Testis (tissue), 2 donors: ENCODE measurements at regions not wholly inside any gene's neighbourhood (a gene's known extent, or its start where the extent isn't known, plus 50 kb on each side); places are given as distances from the start of the nearest gene placed in this dataset.

Experiments
- CTCF ChIP-seq, 3 experiments: fragments of 450-650 bp in 2 of 3; fragments of 200-600 bp in 1 of 3; sonication (generic) in 1 of 3; IDR thresholded peaks; one replicate each; pipeline ENCODE4 v1.5.1; 2016 to 2019; ENCODE audit warnings: antibody characterized with exemption in 3 of 3, mild to moderate bottlenecking in 2 of 3, moderate library complexity in 1 of 3
- POLR2A ChIP-seq: fragments of 450-650 bp; IDR thresholded peaks from one replicate; pipeline ENCODE4 v1.6.1; 2017; ENCODE audit warnings: antibody characterized with exemption, mild to moderate bottlenecking, moderate library complexity

GRCh38 chr2:14756122-14756541 lies 123.6 kb downstream of the LRATD1 start:
- TF ChIP-seq POLR2A (no peak), CTCF (IDR thresholded peaks at IDR 0.05) (no peak)
